ENCODE measurements at regions not wholly inside any gene's neighbourhood (a gene's known extent, or its start where the extent isn't known, plus 50 kb on each side); places are given as distances from the start of the nearest gene placed in this dataset.

GRCh38 chr1:208366559-208366958, 122.4 kb upstream of the PLXNA2 start:
- no peaks in the 10 kb centered on the region for H3K4me1 ChIP-seq (ENCODE audit: insufficient read depth, low read length, poor library complexity, severe bottlenecking)
- H3K27me3 ChIP-seq (ENCODE audit: insufficient read depth, low read length, poor library complexity, severe bottlenecking) = no peaks in the 10 kb centered on the region
- no peaks in the 10 kb centered on the region for H3K79me2 ChIP-seq (ENCODE audit: insufficient read depth, low read length)
- H4K20me1 ChIP-seq (ENCODE audit: insufficient read depth, low read length, poor library complexity, severe bottlenecking) = no peaks in the 10 kb centered on the region
- no peak for TF ChIP-seq EZH2phosphoT487 (IDR thresholded peaks at IDR 0.05; ENCODE audit: borderline replicate concordance)
- no peak for TF ChIP-seq CTCF (conservative IDR thresholded peaks at IDR 0.05; ENCODE audit: low read length)
- H3K9me2 ChIP-seq (replicated peaks; ENCODE audit: low read depth, low read length) = no peaks in the 10 kb centered on the region
- no peak overlapping the region for H3K4me2 ChIP-seq (ENCODE audit: low read depth, low read length, poor library complexity, severe bottlenecking)
- no peak overlapping the region for H3K9ac ChIP-seq (ENCODE audit: low read depth, low read length, poor library complexity, severe bottlenecking)
- H3K9me3 ChIP-seq (ENCODE audit: insufficient read depth, low read depth, low read length) = no peaks in the 10 kb centered on the region
- H2AFZ ChIP-seq (ENCODE audit: low read length) = no peak overlapping the region
- H3K4me3 ChIP-seq (ENCODE audit: low read length, poor library complexity, severe bottlenecking) = no peak overlapping the region
- no peaks in the 10 kb centered on the region for H3F3A ChIP-seq (ENCODE audit: low read depth)
- no peaks in the 10 kb centered on the region for H3K36me3 ChIP-seq (ENCODE audit: insufficient read depth, low read length)

GRCh38 chr1:208369045-208369444, 124.9 kb upstream of the PLXNA2 start:
- no peaks in the 10 kb centered on the region for H3F3A ChIP-seq (ENCODE audit: low read depth)
- no peaks in the 10 kb centered on the region for H3K9me3 ChIP-seq (ENCODE audit: insufficient read depth, low read depth, low read length)
- no peaks in the 10 kb centered on the region for H3K36me3 ChIP-seq (ENCODE audit: insufficient read depth, low read length)
- H3K9me2 ChIP-seq (replicated peaks; ENCODE audit: low read depth, low read length) = no peaks in the 10 kb centered on the region
- H3K27me3 ChIP-seq (ENCODE audit: insufficient read depth, low read length, poor library complexity, severe bottlenecking) = no peaks in the 10 kb centered on the region
- H3K4me1 ChIP-seq (ENCODE audit: insufficient read depth, low read length, poor library complexity, severe bottlenecking) = no peaks in the 10 kb centered on the region
- no peaks in the 10 kb centered on the region for H4K20me1 ChIP-seq (ENCODE audit: insufficient read depth, low read length, poor library complexity, severe bottlenecking)
- H3K79me2 ChIP-seq (ENCODE audit: insufficient read depth, low read length) = no peaks in the 10 kb centered on the region
- no peak overlapping the region for H2AFZ ChIP-seq (ENCODE audit: low read length)
- H3K4me2 ChIP-seq (ENCODE audit: low read depth, low read length, poor library complexity, severe bottlenecking) = no peak overlapping the region
- H3K9ac ChIP-seq (ENCODE audit: low read depth, low read length, poor library complexity, severe bottlenecking) = no peak overlapping the region
- H3K4me3 ChIP-seq (ENCODE audit: low read length, poor library complexity, severe bottlenecking) = no peak overlapping the region
- no peak for TF ChIP-seq EZH2phosphoT487 (IDR thresholded peaks at IDR 0.05; ENCODE audit: borderline replicate concordance)

- Histone ChIP-seq H2AFZ (ENCODE audit: low read length) (no peak overlapping the region), H3K4me2 (ENCODE audit: low read depth, low read length, poor library complexity, severe bottlenecking) (no peak overlapping the region), H3K4me1 (ENCODE audit: insufficient read depth, low read length, poor library complexity, severe bottlenecking) (no peaks in the 10 kb centered on the region), H3K4me3 (ENCODE audit: low read length, poor library complexity, severe bottlenecking) (no peak overlapping the region), H4K20me1 (ENCODE audit: insufficient read depth, low read length, poor library complexity, severe bottlenecking) (no peaks in the 10 kb centered on the region), H3K79me2 (ENCODE audit: insufficient read depth, low read length) (no peaks in the 10 kb centered on the region), H3F3A (ENCODE audit: low read depth) (no peaks in the 10 kb centered on the region), H3K9ac (ENCODE audit: low read depth, low read length, poor library complexity, severe bottlenecking) (no peak overlapping the region), H3K36me3 (ENCODE audit: insufficient read depth, low read length) (no peaks in the 10 kb centered on the region), H3K9me3 (ENCODE audit: insufficient read depth, low read depth, low read length) (no peaks in the 10 kb centered on the region), H3K9me2 (replicated peaks; ENCODE audit: low read depth, low read length) (no peaks in the 10 kb centered on the region), H3K27me3 (ENCODE audit: insufficient read depth, low read length, poor library complexity, severe bottlenecking) (no peaks in the 10 kb centered on the region)
- TF ChIP-seq CTCF (conservative IDR thresholded peaks at IDR 0.05; ENCODE audit: low read length) (no peak), EZH2phosphoT487 (IDR thresholded peaks at IDR 0.05; ENCODE audit: borderline replicate concordance) (no peak)
Observed at GRCh38 chr1:208369658-208370057, 125.5 kb upstream of the PLXNA2 start.

GRCh38 chr1:208374391-208374941, 130.3 kb upstream of the PLXNA2 start:
- Histone ChIP-seq H3K36me3 (ENCODE audit: insufficient read depth, low read length) (no peaks in the 10 kb centered on the region), H3F3A (ENCODE audit: low read depth) (no peaks in the 10 kb centered on the region), H3K9ac (ENCODE audit: low read depth, low read length, poor library complexity, severe bottlenecking) (no peak overlapping the region), H3K9me3 (ENCODE audit: insufficient read depth, low read depth, low read length) (no peaks in the 10 kb centered on the region), H3K27me3 (ENCODE audit: insufficient read depth, low read length, poor library complexity, severe bottlenecking) (no peaks in the 10 kb centered on the region), H3K4me3 (ENCODE audit: low read length, poor library complexity, severe bottlenecking) (no peak overlapping the region), H3K9me2 (replicated peaks; ENCODE audit: low read depth, low read length) (no peaks in the 10 kb centered on the region), H3K4me2 (ENCODE audit: low read depth, low read length, poor library complexity, severe bottlenecking) (no peak overlapping the region), H4K20me1 (ENCODE audit: insufficient read depth, low read length, poor library complexity, severe bottlenecking) (no peaks in the 10 kb centered on the region), H2AFZ (ENCODE audit: low read length) (no peak overlapping the region), H3K79me2 (ENCODE audit: insufficient read depth, low read length) (no peaks in the 10 kb centered on the region), H3K4me1 (ENCODE audit: insufficient read depth, low read length, poor library complexity, severe bottlenecking) (no peaks in the 10 kb centered on the region)
- TF ChIP-seq CTCF (conservative IDR thresholded peaks at IDR 0.05; ENCODE audit: low read length) (no peak), EZH2phosphoT487 (IDR thresholded peaks at IDR 0.05; ENCODE audit: borderline replicate concordance) (no peak)

All from Loucy (cell line).